BLaER1 (cell line): ENCODE measurements at regions not wholly inside any gene's neighbourhood (a gene's known extent, or its start where the extent isn't known, plus 50 kb on each side); places are given as distances from the start of the nearest gene placed in this dataset.
"Not testable (repeated sequence)": the region's sequence is repeated elsewhere in the genome, so short reads cannot be mapped to it uniquely, and the experiment has no call there.

Experiments
- H3K27ac ChIP-seq: shearing (Covaris generic); formaldehyde crosslinking; 2 replicates; pipeline ENCODE4 v1.8.1; 2022
- H3K27me3 ChIP-seq: shearing (Covaris generic); formaldehyde crosslinking; 2 replicates; pipeline ENCODE4 v1.8.1; 2022
- H3K36me3 ChIP-seq: shearing (Covaris generic); formaldehyde crosslinking; 2 replicates; pipeline ENCODE4 v1.8.1; 2022
- H3K4me1 ChIP-seq: shearing (Covaris generic); formaldehyde crosslinking; 2 replicates; pipeline ENCODE4 v1.8.1; 2022
- H3K4me2 ChIP-seq: shearing (Covaris generic); formaldehyde crosslinking; 2 replicates; pipeline ENCODE4 v1.8.1; 2022
- H3K4me3 ChIP-seq: shearing (Covaris generic); formaldehyde crosslinking; 2 replicates; pipeline ENCODE4 v1.8.1; 2022
- H3K9ac ChIP-seq: shearing (Covaris generic); formaldehyde crosslinking; 2 replicates; pipeline ENCODE4 v1.8.1; 2022
- H3K9me3 ChIP-seq: shearing (Covaris generic); formaldehyde crosslinking; 2 replicates; pipeline ENCODE4 v1.8.1; 2022
- H4K20me1 ChIP-seq: shearing (Covaris generic); formaldehyde crosslinking; 2 replicates; pipeline ENCODE4 v1.8.1; 2022
- Cebpa-rat ChIP-seq: shearing (Covaris generic); IDR thresholded peaks from 2 replicates; pipeline ENCODE4 v1.8.1; 2022

DNA sequence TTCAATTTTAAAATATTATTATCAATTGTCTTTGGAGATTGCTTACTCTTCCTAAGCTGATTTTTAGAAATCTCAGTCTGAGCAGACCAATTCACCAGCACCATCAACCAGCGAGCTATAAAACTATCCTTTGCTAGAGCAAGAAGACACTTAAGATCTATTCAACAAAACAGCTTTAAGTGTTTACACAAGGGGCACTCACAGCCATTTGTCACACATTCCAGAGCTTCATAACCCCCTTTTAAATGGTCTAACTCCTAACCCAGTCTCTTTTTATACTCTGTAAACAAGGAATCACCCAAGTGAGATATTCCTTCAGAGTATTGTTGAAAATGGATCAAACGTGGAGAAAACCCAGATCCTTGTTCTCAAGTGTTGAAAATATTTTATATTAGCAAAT, 1294.1 kb upstream of the CHAC2 start:
- no peak overlapping the region for H3K4me2 ChIP-seq
- H4K20me1 ChIP-seq: no peaks in the 10 kb centered on the region
- no peak overlapping the region for H3K4me3 ChIP-seq
- no peaks in the 10 kb centered on the region for H3K27me3 ChIP-seq
- TF ChIP-seq Cebpa-rat: no peak
- H3K9ac ChIP-seq: no peak overlapping the region
- no peaks in the 10 kb centered on the region for H3K9me3 ChIP-seq
- H3K4me1 ChIP-seq: no peaks in the 10 kb centered on the region
- no peaks in the 10 kb centered on the region for H3K36me3 ChIP-seq
- H3K27ac ChIP-seq: no peak overlapping the region

DNA sequence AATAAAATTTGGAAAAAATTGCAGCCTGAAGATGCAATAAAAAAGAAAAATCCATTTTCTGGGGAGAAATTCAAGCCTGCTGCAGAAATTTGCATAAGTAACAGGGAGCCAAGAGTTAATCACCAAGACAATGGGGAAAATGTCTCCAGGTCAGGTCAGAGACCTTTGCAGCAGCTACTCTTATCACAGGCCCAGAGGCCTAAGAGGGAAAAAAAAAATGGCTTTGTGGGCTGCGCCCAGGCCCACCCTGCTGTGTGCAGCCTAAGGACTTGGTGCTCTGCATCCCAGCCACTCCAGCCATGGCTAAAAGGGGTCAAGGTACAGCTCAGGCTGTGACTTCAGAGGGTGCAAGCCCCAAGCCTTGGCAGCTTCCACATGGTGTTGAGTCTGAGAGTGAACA, 1297.1 kb upstream of the CHAC2 start:
- not testable (repeated sequence) for H3K27ac ChIP-seq, H4K20me1 ChIP-seq, H3K4me1 ChIP-seq, H3K27me3 ChIP-seq, H3K9me3 ChIP-seq, H3K9ac ChIP-seq, H3K4me3 ChIP-seq, H3K36me3 ChIP-seq, H3K4me2 ChIP-seq

DNA sequence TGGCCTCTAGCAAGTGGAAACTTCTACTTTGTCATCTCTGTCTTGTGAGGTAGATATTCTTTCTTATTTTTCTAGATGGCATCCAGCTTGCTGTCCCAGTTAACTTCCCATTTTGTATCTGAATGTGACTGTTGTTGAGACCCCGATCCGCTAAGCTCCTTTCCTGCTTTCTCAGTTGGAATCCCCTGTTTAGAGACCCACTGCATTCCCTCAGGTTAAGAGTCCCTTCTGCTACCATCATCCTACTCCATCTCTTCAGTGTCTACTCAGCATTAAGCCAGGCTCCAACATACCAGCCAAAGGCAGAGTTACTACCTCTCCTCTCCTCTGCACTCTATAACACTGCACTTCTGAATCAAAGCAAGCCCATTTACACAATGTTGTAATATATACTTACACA, 1300.4 kb upstream of the CHAC2 start:
- Histone ChIP-seq H3K27ac (no peak overlapping the region), H3K9me3 (no peaks in the 10 kb centered on the region), H3K9ac (no peak overlapping the region), H3K4me3 (no peak overlapping the region), H3K36me3 (no peaks in the 10 kb centered on the region), H3K4me2 (no peak overlapping the region), H3K27me3 (no peaks in the 10 kb centered on the region), H3K4me1 (no peaks in the 10 kb centered on the region), H4K20me1 (no peaks in the 10 kb centered on the region)
- TF ChIP-seq Cebpa-rat: no peak

DNA sequence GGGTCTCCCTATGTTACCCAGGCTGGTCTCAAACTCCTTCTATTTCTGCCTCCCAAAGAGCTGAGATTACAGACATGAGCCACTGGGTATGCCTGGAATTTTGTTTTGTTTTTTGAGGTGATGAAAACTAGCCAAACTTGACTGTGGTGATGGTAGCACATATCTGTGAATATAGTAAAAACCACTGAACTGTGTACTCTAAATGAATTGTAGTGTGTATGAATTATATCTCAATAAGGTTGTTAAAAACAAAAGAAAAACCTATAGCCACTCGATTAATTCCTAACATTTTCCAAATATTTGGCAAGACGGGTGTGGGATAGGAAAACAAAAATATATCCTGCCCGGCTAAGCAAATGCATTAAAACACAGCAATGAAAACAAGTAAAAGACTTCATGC, 1302.3 kb upstream of the CHAC2 start:
- Histone ChIP-seq H3K4me1 (no peaks in the 10 kb centered on the region), H3K9ac (no peak overlapping the region), H3K9me3 (no peaks in the 10 kb centered on the region), H3K4me3 (no peak overlapping the region), H3K36me3 (no peaks in the 10 kb centered on the region), H3K27me3 (no peaks in the 10 kb centered on the region), H4K20me1 (no peaks in the 10 kb centered on the region), H3K4me2 (no peak overlapping the region), H3K27ac (no peak overlapping the region)
- TF ChIP-seq Cebpa-rat: no peak

DNA sequence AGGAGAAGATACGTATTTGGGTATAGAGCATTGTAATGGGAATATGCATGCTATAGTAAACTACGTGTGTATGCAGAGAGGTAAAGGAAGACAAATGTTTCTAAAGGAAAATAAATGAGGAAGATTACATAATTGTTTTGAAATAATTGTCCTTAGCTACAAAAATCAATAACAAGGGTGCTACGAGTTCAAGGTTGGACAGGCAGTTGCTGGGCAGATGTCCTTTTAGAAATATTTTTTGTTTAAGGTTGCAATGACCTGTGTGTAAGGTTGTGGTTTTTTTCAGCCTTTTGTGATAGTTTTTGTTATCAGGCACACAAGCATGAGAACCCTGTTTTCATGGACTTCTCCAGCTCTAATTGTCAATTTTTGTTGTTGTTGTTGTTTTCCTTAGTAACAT, 1304.1 kb upstream of the CHAC2 start:
- TF ChIP-seq Cebpa-rat: no peak
- Histone ChIP-seq H3K36me3 (no peaks in the 10 kb centered on the region), H3K27me3 (no peaks in the 10 kb centered on the region), H3K4me1 (no peaks in the 10 kb centered on the region), H3K27ac (no peak overlapping the region), H3K4me3 (no peak overlapping the region), H3K9me3 (no peaks in the 10 kb centered on the region), H3K4me2 (no peak overlapping the region), H4K20me1 (no peaks in the 10 kb centered on the region), H3K9ac (no peak overlapping the region)

DNA sequence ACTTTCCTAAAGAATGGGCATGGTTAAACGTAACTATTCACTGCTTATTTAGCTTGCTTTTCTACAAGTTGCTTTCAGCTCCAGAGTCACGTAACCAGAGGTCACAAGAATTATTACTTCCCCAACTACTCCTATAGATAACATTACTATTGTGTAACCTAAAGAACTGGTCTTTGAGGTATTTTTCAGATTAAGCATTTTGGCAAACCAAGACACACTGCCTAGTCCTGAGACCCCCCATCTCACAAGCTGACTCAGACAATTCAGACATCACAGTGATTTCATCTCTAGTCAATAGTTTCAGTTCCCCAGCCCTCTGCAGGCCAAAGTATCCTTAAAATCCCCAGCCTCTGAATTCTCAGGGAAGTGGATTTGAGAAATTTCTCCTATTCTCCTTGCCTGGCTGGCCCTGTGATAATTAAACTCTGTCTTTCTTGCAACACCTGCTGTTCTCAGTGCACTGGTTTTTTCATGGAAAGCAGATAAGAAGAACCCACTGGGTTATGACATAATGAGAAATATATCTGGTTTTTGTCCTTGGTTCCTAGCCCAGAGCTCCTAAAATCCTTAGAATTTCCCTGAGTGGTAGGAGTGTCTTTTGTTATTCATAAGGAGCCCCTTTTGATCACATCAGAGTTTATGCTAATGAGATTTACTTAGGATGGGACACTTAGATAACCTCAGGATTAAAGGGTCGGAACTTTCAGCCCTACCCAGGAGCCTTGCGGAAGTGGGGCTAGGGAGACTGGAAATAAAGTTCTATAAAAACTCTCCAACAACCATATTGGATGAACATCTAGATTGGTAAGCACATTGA, 1310.8 kb upstream of the CHAC2 start:
- H3K36me3 ChIP-seq: no peaks in the 10 kb centered on the region
- H3K27me3 ChIP-seq: no peaks in the 10 kb centered on the region
- no peak overlapping the region for H3K4me2 ChIP-seq
- no peak overlapping the region for H3K4me3 ChIP-seq
- TF ChIP-seq Cebpa-rat: no peak
- no peaks in the 10 kb centered on the region for H4K20me1 ChIP-seq
- H3K9me3 ChIP-seq: no peaks in the 10 kb centered on the region
- no peak overlapping the region for H3K27ac ChIP-seq
- H3K4me1 ChIP-seq: no peaks in the 10 kb centered on the region
- H3K9ac ChIP-seq: no peak overlapping the region

DNA sequence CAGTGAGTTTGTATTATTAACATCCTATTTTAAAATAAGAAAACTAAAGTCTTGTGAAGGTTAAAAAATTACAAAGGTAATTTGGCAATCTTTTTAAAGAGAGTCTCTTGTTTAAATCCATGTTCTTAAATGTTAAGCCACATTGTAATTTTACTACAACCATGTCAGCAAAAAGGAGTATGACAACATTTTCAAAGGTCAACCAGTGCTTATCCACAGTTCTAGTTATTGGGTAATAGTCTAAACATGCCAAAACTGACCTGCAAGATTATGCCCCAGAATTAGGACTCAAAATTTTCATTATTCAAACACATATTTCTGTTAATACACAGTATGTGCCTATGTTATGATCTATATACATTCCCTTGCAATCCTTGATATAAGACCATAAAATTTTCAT, 1312.6 kb upstream of the CHAC2 start:
- no peaks in the 10 kb centered on the region for H4K20me1 ChIP-seq
- no peaks in the 10 kb centered on the region for H3K36me3 ChIP-seq
- no peak for TF ChIP-seq Cebpa-rat
- no peaks in the 10 kb centered on the region for H3K9me3 ChIP-seq
- no peaks in the 10 kb centered on the region for H3K4me1 ChIP-seq
- no peak overlapping the region for H3K27ac ChIP-seq
- H3K27me3 ChIP-seq: no peaks in the 10 kb centered on the region
- no peak overlapping the region for H3K9ac ChIP-seq
- H3K4me3 ChIP-seq: no peak overlapping the region
- no peak overlapping the region for H3K4me2 ChIP-seq

DNA sequence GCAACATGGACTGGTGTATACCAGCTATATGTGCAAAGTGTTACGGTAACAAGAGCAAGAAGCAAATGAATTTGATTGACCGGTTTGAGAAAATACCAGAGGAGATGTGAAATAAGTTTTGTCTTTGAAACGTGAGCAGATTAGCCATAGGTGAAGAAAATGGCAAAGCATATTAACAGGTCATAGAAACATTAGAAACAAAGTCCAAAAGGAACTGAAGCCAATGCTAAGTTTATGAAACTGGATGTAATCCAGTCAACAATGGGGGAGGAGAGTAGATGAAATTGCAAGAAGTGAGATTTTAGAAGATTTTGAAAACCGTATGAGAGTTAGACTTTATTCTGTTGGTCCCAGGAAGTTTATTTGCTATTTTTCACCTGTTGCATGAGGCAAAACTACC, 1315.4 kb upstream of the CHAC2 start:
- no peak overlapping the region for H3K4me2 ChIP-seq
- H3K4me3 ChIP-seq: no peak overlapping the region
- no peak overlapping the region for H3K27ac ChIP-seq
- no peaks in the 10 kb centered on the region for H3K4me1 ChIP-seq
- no peaks in the 10 kb centered on the region for H3K9me3 ChIP-seq
- H3K27me3 ChIP-seq: no peaks in the 10 kb centered on the region
- H4K20me1 ChIP-seq: no peaks in the 10 kb centered on the region
- TF ChIP-seq Cebpa-rat: no peak
- no peak overlapping the region for H3K9ac ChIP-seq
- H3K36me3 ChIP-seq: no peaks in the 10 kb centered on the region

DNA sequence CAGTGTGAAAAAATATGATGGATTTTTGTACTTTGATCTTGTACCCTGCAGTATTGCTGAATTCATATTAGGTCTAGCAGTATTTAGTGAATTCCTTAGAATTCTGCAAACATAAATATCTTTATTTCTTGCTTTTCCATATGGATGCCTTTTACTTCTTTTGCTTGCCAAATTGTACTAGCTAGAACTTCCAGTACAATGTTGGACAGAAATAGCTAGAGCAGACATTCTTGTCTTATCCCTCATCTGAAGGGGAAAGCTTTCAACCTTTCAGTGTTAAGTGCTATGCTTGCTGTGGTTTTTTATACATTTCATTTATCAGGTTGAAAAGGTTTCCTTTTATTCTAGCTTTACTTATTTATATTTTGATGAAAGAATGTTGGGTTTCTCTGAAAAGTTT, 1321.9 kb upstream of the CHAC2 start:
- no peaks in the 10 kb centered on the region for H3K4me1 ChIP-seq
- H3K4me3 ChIP-seq: no peak overlapping the region
- H3K36me3 ChIP-seq: no peaks in the 10 kb centered on the region
- no peak for TF ChIP-seq Cebpa-rat
- no peaks in the 10 kb centered on the region for H4K20me1 ChIP-seq
- no peak overlapping the region for H3K4me2 ChIP-seq
- H3K27ac ChIP-seq: no peak overlapping the region
- H3K9me3 ChIP-seq: no peaks in the 10 kb centered on the region
- H3K27me3 ChIP-seq: no peaks in the 10 kb centered on the region
- no peak overlapping the region for H3K9ac ChIP-seq

DNA sequence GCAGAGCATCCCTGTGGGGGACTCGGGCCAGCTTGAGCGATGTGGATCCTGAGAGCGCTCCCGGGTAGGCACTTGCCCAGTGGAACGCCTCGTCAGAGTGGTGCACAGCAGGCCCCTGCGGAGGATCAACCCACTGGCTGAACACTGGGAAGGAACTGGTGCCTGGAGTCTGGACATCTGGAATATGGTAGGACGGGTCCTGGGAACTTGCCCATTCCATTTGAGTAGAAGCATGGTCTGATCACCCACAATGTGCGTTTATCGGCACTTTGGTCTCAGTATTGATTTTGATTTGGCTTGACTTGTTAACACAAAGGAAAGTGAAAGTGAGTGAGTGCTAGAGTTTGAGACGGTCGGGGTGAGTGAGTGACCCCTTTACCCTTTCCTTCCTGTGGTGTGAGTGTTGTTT, 1336.2 kb upstream of the CHAC2 start:
- H3K9me3 ChIP-seq: no peaks in the 10 kb centered on the region
- H3K36me3 ChIP-seq: no peaks in the 10 kb centered on the region
- H3K27ac ChIP-seq: no peak overlapping the region
- H3K4me1 ChIP-seq: no peaks in the 10 kb centered on the region
- H3K9ac ChIP-seq: no peak overlapping the region
- H3K27me3 ChIP-seq: no peaks in the 10 kb centered on the region
- TF ChIP-seq Cebpa-rat: no peak
- H3K4me3 ChIP-seq: no peak overlapping the region
- H4K20me1 ChIP-seq: no peaks in the 10 kb centered on the region
- H3K4me2 ChIP-seq: no peak overlapping the region

DNA sequence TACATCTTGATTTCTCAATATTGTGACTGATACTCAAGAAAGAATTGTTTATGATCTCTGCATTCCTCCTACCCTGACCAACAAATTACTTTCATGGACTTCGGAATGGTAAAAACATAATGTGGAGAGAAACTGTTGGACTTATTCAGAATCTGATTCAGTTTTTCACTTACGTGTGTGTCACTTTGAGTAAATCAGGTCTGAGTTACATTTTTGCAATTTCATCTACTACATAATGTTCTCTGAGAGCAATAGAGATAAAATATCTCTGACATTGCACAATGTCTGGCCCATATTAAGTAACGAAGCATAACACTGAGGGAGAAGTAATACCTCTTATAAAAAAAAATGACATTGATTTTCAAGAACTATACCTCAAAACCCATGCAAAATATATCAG, 1337.9 kb upstream of the CHAC2 start:
- Histone ChIP-seq H3K27ac (no peak overlapping the region), H3K9ac (no peak overlapping the region), H3K4me2 (no peak overlapping the region), H3K9me3 (no peaks in the 10 kb centered on the region), H3K4me3 (no peak overlapping the region), H3K27me3 (no peaks in the 10 kb centered on the region), H3K36me3 (no peaks in the 10 kb centered on the region), H4K20me1 (no peaks in the 10 kb centered on the region), H3K4me1 (no peaks in the 10 kb centered on the region)
- TF ChIP-seq Cebpa-rat: no peak
